HepG2 (cell line): ENCODE measurements at regions not wholly inside any gene's neighbourhood (a gene's known extent, or its start where the extent isn't known, plus 50 kb on each side); places are given as distances from the start of the nearest gene placed in this dataset.

Source experiments
- ATAC-seq: fragments of 200-7000 bp; cut with Tn5 transposase; 3 replicates; pipeline ENCODE4 v1.9.1; 2020; ENCODE audit warnings: mild to moderate bottlenecking, moderate library complexity
- BruUV-seq: library from RNA; stranded (reverse); fragments of 400-500 nt; replicated peaks from 2 replicates; lab custom pipeline; 2021; lab: Mats Ljungman, UMichigan
- CTCF ChIA-PET: fragments of 300-600 bp; formaldehyde crosslinking; extraction: SDS; loops from one replicate; lab custom pipeline; 2021; ENCODE audit warnings: low total read pairs, inconsistent platforms, low intra/inter-chr PET ratio; lab: Yijun Ruan, JAX
- POLR2A ChIA-PET: fragments of 350-600 bp; sonication (Branson Sonifier 250); formaldehyde crosslinking; loops from one replicate; lab custom pipeline; 2020; ENCODE audit warnings: antibody characterized with exemption, inconsistent platforms; lab: Yijun Ruan, JAX
- DNase-seq: peaks from one replicate; pipeline ENCODE4 v3.0.0-alpha.2; 2015; ENCODE audit warnings: low spot score
- FAIRE-seq: peaks from 3 replicates; lab custom pipeline; 2011; peaks lifted over from hg19 to GRCh38; lab: Jason Lieb, UNC
- H2AFZ ChIP-seq: one replicate; pipeline ENCODE4 v1.6.1; 2011; ENCODE audit warnings: low read length, inconsistent platforms
- H3K27ac ChIP-seq: fragments of 300-600 bp; 3 replicates; pipeline ENCODE4 v1.8.0; 2011; ENCODE audit warnings: mixed run types, mild to moderate bottlenecking, mixed read lengths, low read length, inconsistent platforms; ENCODE audit not compliant: insufficient read depth; ENCODE audit errors: extremely low read length
- H3K27me3 ChIP-seq, 2 experiments: fragments of 200-600 bp in 1 of 2; 2 replicates in 1 of 2; 3 replicates in 1 of 2; pipeline versions ENCODE4 v1.6.0 to v1.8.0; 2011; ENCODE audit warnings: low read length in 2 of 2, mild to moderate bottlenecking in 2 of 2, moderate library complexity in 2 of 2, inconsistent platforms in 1 of 2; ENCODE audit not compliant: insufficient read depth in 2 of 2, control insufficient read depth in 1 of 2
- H3K36me3 ChIP-seq, 2 experiments: fragments of 200-600 bp in 1 of 2; replicated peaks in 1 of 2; 2 replicates in 1 of 2; 3 replicates in 1 of 2; pipeline versions ENCODE4 v1.5.1 to v1.8.0; 2011; ENCODE audit warnings: low read length in 2 of 2, inconsistent platforms in 1 of 2; ENCODE audit not compliant: insufficient read depth in 2 of 2, control insufficient read depth in 1 of 2
- H3K4me1 ChIP-seq: 2 replicates; pipeline ENCODE4 v1.5.1; 2012; ENCODE audit warnings: low read length, inconsistent platforms; ENCODE audit not compliant: insufficient read depth
- H3K4me2 ChIP-seq: 2 replicates; pipeline ENCODE4 v1.6.0; 2011; ENCODE audit warnings: low read depth, low read length, inconsistent platforms
- H3K4me3 ChIP-seq, 3 experiments: fragments of 200-600 bp in 1 of 3; sonication (generic), shearing (Covaris generic) in 1 of 3; replicated peaks in 1 of 3; 2 replicates each; pipeline ENCODE4 v1.5.1; 2011 to 2016; ENCODE audit warnings: low read length in 3 of 3, inconsistent platforms in 2 of 3, low read depth in 2 of 3, mild to moderate bottlenecking in 2 of 3, control low read depth in 1 of 3, mixed read lengths in 1 of 3; ENCODE audit not compliant: insufficient read depth in 1 of 3
- H3K79me2 ChIP-seq: one replicate; pipeline ENCODE4 v1.6.1; 2011; ENCODE audit warnings: low read length, inconsistent platforms; ENCODE audit not compliant: insufficient read depth
- H3K9ac ChIP-seq: 2 replicates; pipeline ENCODE4 v1.6.0; 2011; ENCODE audit warnings: mild to moderate bottlenecking, low read depth, low read length, inconsistent platforms; ENCODE audit not compliant: insufficient read depth
- H3K9me3 ChIP-seq: 2 replicates; pipeline ENCODE4 v1.5.1; 2012; ENCODE audit warnings: mild to moderate bottlenecking, low read length
- H4K20me1 ChIP-seq: 2 replicates; pipeline ENCODE4 v1.6.0; 2011; ENCODE audit warnings: inconsistent platforms, mild to moderate bottlenecking, low read length, moderate library complexity; ENCODE audit not compliant: insufficient read depth
- AKNA ChIP-seq: sonication (generic); formaldehyde crosslinking; IDR thresholded peaks from 2 replicates; pipeline ENCODE4 v1.4.0; 2020; ENCODE audit warnings: missing genetic modification reagents, borderline replicate concordance
- ETS1 ChIP-seq: sonication (generic); formaldehyde crosslinking; IDR thresholded peaks from 2 replicates; pipeline ENCODE4 v1.4.0; 2020; ENCODE audit warnings: missing genetic modification reagents
- TBL1XR1 ChIP-seq: fragments of 150-350 bp; IDR thresholded peaks from 2 replicates; pipeline ENCODE4 v1.6.1; 2014; ENCODE audit warnings: borderline replicate concordance, low read length; ENCODE audit not compliant: partially characterized antibody
- TEF ChIP-seq: sonication (generic); formaldehyde crosslinking; IDR thresholded peaks from 2 replicates; pipeline ENCODE4 v1.5.0; 2020; ENCODE audit warnings: missing genetic modification reagents
- WGBS: methylation state at CpG from one replicate; pipeline ENCODE4 v1.1.6; 2017; ENCODE audit warnings: low lambda C conversion rate; 5-methylcytosine and 5-hydroxymethylcytosine counted together
- in situ Hi-C: cut with HindIII; loops from 2 replicates; pipeline ENCODE4 v1.10.0; 2017; ENCODE audit warnings: low pct_unique_long_range_greater_than_20kb; ENCODE audit not compliant: extremely low pct_ligation_motif_present
- intact Hi-C: fragments of 100-400 bp; cut with micrococcal nuclease; formaldehyde crosslinking; loops from one replicate; pipeline ENCODE4 v1.10.0; 2022; ENCODE audit not compliant: unreplicated experiment

GRCh38 chr9:85081963-85082362 lies 412.4 kb downstream of the NTRK2 start:
- Histone ChIP-seq H3K4me2 (no peak overlapping the region), H3K27ac (no peak overlapping the region), H3K4me3 (no peak overlapping the region), H3K9me3 (no peaks in the 10 kb centered on the region), H3K36me3 (no peaks in the 10 kb centered on the region), H3K27me3 (no peaks in the 10 kb centered on the region), H2AFZ (no peak overlapping the region), H4K20me1 (no peaks in the 10 kb centered on the region), H3K4me1 (no peaks in the 10 kb centered on the region), H3K9ac (no peak overlapping the region), H3K79me2 (no peaks in the 10 kb centered on the region)
- no peak for ATAC-seq
- ChIA-PET CTCF (no interaction called here), POLR2A (no interaction called here)
- no TSS peak for BruUV-seq
- whole genome bisulfite sequencing: 3% methylated on average over 3 of the region's 3 CpGs
- in situ Hi-C loops (no loop called here), intact Hi-C loops (no loop called here)
- TF ChIP-seq TEF (CRISPR knock-in tag): no peak
- no peak for TF ChIP-seq ETS1 (CRISPR knock-in tag)
- no peak for TF ChIP-seq AKNA (CRISPR knock-in tag)
- no peak for TF ChIP-seq TBL1XR1
- DNase-seq: no peak
- no peak for FAIRE-seq
